Esophagus squamous epithelium (tissue), 4 donors: ENCODE measurements at regions not wholly inside any gene's neighbourhood (a gene's known extent, or its start where the extent isn't known, plus 50 kb on each side); places are given as distances from the start of the nearest gene placed in this dataset.

Experiments
- CTCF ChIP-seq, 6 experiments: fragments of 450-650 bp in 4 of 6; fragments of 200-600 bp in 2 of 6; sonication (generic) in 2 of 6; IDR thresholded peaks; one replicate each; pipeline ENCODE4 v1.5.1; 2016 to 2019; ENCODE audit warnings: antibody characterized with exemption in 6 of 6, mild to moderate bottlenecking in 4 of 6, moderate library complexity in 4 of 6
- POLR2A ChIP-seq, 4 donors: fragments of 450-650 bp; IDR thresholded peaks; one replicate each; pipeline ENCODE4 v1.6.1; 2017; ENCODE audit warnings: antibody characterized with exemption in 4 of 4, mild to moderate bottlenecking in 4 of 4, moderate library complexity in 3 of 4

DNA sequence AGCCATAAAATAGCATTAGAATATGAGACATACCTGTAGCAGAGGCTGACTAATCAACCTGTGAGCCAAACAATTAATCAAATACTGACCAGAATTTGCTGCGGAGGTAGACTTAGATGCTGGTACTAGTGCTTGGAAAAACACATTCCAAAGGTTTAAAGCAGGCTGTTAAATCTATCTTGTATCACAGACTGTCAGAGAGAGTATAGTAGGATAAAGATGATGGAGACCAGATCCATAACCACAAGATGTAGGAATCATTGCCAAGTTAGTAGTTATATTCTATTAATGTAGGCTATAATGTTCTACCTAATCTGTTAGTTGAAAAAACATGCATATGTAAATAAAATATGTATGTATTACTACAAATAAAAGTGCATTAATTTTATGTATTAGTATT, 726.2 kb downstream of the SLC6A15 start:
- TF ChIP-seq CTCF (IDR thresholded peaks at IDR 0.05) (no peak), POLR2A (IDR thresholded peaks at IDR 0.05) (no peak)
